Liver (tissue), 8 donors: ENCODE measurements at regions not wholly inside any gene's neighbourhood (a gene's known extent, or its start where the extent isn't known, plus 50 kb on each side); places are given as distances from the start of the nearest gene placed in this dataset.

ENCODE experiments used
- DNase-seq: peaks from one replicate; pipeline ENCODE4 v3.0.0-alpha.2; 2017; ENCODE audit warnings: low spot score
- H3K27ac ChIP-seq, 2 donors: one replicate each; pipeline ENCODE4 v1.7.0; 2013; ENCODE audit warnings: inconsistent platforms in 2 of 2, low read length in 2 of 2, control low read depth in 1 of 2, low read depth in 1 of 2, mild to moderate bottlenecking in 1 of 2
- H3K27me3 ChIP-seq, 4 donors: one replicate each; pipeline versions ENCODE4 v1.6.1 to v1.7.0; 2013; ENCODE audit warnings: low read length in 3 of 4, inconsistent platforms in 1 of 4, mild to moderate bottlenecking in 1 of 4, moderate library complexity in 1 of 4; ENCODE audit not compliant: control insufficient read depth in 4 of 4, insufficient read depth in 4 of 4
- H3K36me3 ChIP-seq, 4 donors: one replicate each; pipeline versions ENCODE4 v1.6.1 to v1.7.0; 2013; ENCODE audit warnings: low read length in 3 of 4, mild to moderate bottlenecking in 3 of 4, low read depth in 1 of 4, moderate library complexity in 1 of 4; ENCODE audit not compliant: control insufficient read depth in 4 of 4, insufficient read depth in 3 of 4
- H3K4me1 ChIP-seq, 4 donors: one replicate each; pipeline versions ENCODE4 v1.6.1 to v1.7.0; 2013; ENCODE audit warnings: low read length in 3 of 4, mild to moderate bottlenecking in 3 of 4, moderate library complexity in 1 of 4; ENCODE audit not compliant: control insufficient read depth in 4 of 4, insufficient read depth in 4 of 4
- H3K4me3 ChIP-seq, 3 donors: one replicate each; pipeline versions ENCODE4 v1.6.1 to v1.7.0; 2013; ENCODE audit warnings: low read length in 3 of 3, control low read depth in 1 of 3, low read depth in 1 of 3, mild to moderate bottlenecking in 1 of 3
- H3K9ac ChIP-seq, 2 donors: one replicate each; pipeline ENCODE4 v1.7.0; 2013; ENCODE audit warnings: low read length in 2 of 2, mild to moderate bottlenecking in 2 of 2, moderate library complexity in 2 of 2, control low read depth in 1 of 2, low read depth in 1 of 2
- H3K9me3 ChIP-seq, 4 donors: one replicate each; pipeline versions ENCODE4 v1.6.1 to v1.7.0; 2013; ENCODE audit warnings: low read length in 3 of 4; ENCODE audit not compliant: control insufficient read depth in 4 of 4
- EGR1 ChIP-seq, 2 donors: IDR thresholded peaks; 2 replicates each; pipeline ENCODE4 v1.6.1; 2016 to 2018; ENCODE audit warnings: antibody characterized with exemption in 2 of 2, low read depth in 2 of 2
- FOXA1 ChIP-seq: IDR thresholded peaks from 2 replicates; pipeline ENCODE4 v1.6.1; 2016; ENCODE audit warnings: antibody characterized with exemption
- GABPA ChIP-seq, 2 donors: IDR thresholded peaks in 1 of 2; conservative IDR thresholded peaks in 1 of 2; 2 replicates each; pipeline ENCODE4 v1.6.1; 2016; ENCODE audit warnings: antibody characterized with exemption in 2 of 2, mild to moderate bottlenecking in 1 of 2, moderate library complexity in 1 of 2
- HNF4G ChIP-seq: IDR thresholded peaks from 2 replicates; pipeline ENCODE4 v1.6.1; 2016; ENCODE audit warnings: antibody characterized with exemption
- JUND ChIP-seq, 2 donors: IDR thresholded peaks; 2 replicates each; pipeline ENCODE4 v1.6.1; 2016; ENCODE audit warnings: antibody characterized with exemption in 2 of 2
- NR2F2 ChIP-seq: IDR thresholded peaks from 2 replicates; pipeline ENCODE4 v1.6.1; 2016; ENCODE audit warnings: antibody characterized with exemption
- RAD21 ChIP-seq, 2 donors: IDR thresholded peaks; 2 replicates each; pipeline ENCODE4 v1.6.1; 2016; ENCODE audit warnings: antibody characterized with exemption in 2 of 2, mild to moderate bottlenecking in 2 of 2
- RXRA ChIP-seq, 2 donors: IDR thresholded peaks; 2 replicates each; pipeline ENCODE4 v1.6.1; 2017 to 2018; ENCODE audit warnings: antibody characterized with exemption in 2 of 2, mild to moderate bottlenecking in 1 of 2
- SP1 ChIP-seq: IDR thresholded peaks from 2 replicates; pipeline ENCODE4 v1.6.1; 2018; ENCODE audit warnings: antibody characterized with exemption, mild to moderate bottlenecking
- TAF1 ChIP-seq: conservative IDR thresholded peaks from 2 replicates; pipeline ENCODE4 v1.6.1; 2016; ENCODE audit warnings: antibody characterized with exemption, mild to moderate bottlenecking
- WGBS: extraction: QIAGEN DNeasy Blood & Tissue Kit; methylation state at CpG from one replicate; pipeline ENCODE4 v1.1.7; 2013; 5-methylcytosine and 5-hydroxymethylcytosine counted together
- TF ChIP-seq, protein P1 (sequence below): IDR thresholded peaks from 2 replicates; pipeline ENCODE4 v1.6.1; 2016; ENCODE audit warnings: antibody characterized with exemption
- TF ChIP-seq, protein P2 (sequence below): IDR thresholded peaks from 2 replicates; pipeline ENCODE4 v1.6.1; 2016; ENCODE audit warnings: antibody characterized with exemption
- TF ChIP-seq, protein P3 (sequence below): fragments of 150-350 bp; IDR thresholded peaks from 2 replicates; pipeline ENCODE4 v1.5.1; 2017; ENCODE audit warnings: improper control_type of control experiment, low read depth, low read length; ENCODE audit not compliant: missing input control
- TF ChIP-seq, protein P4 (sequence below): IDR thresholded peaks from 2 replicates; pipeline ENCODE4 v1.6.1; 2016; ENCODE audit warnings: antibody characterized with exemption
- TF ChIP-seq, protein P5 (sequence below): IDR thresholded peaks from 2 replicates; pipeline ENCODE4 v1.6.1; 2016; ENCODE audit warnings: antibody characterized with exemption, mild to moderate bottlenecking
- donor health status: healthy.
- donor health status: healthy.
- donor health status: healthy.
- donor health status: healthy.
- donor health status: healthy.

DNA sequence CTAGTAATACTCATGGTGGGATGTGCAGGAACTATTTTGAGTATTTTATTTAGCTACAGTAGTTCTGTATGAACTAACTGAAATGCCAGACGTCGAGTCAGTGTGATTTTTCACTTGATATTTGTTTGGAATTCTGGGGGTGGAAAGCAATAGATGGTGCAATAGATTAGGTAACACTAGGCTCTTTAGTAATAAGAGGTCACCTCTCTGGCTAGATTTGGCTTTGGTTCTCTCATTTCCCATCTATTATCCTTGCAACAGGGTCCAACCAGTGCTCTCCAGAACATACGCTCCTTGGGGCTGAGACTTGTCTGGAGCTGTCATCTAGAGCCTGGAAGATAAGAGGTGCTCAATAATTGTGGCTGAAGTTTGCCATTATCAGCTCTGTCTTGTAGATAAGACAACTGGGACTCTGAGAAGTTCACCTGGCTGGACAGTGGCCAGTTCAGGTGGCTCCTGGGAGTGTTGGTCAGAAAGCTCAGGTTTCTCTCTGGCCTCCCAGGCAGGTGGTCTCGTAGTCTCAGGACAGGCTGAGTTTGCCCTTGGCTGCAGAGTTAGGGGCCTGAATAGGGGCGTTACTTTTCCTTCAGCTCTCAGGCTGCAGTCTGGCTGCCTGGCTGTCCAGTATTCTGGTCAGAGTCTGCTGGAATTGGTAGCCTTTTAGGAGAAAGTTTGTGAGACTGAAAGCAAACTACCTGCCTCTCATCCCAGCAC lies 277.5 kb upstream of the RGMA start:
- Histone ChIP-seq H3K27ac (no peak overlapping the region), H3K27me3 (peaks cover 0 to 7% (median 4%) of the 10 kb centered on the region in 4 donors), H3K9ac (no peak overlapping the region), H3K4me1 (peaks cover 0 to 1% (median 0%) of the 10 kb centered on the region in 4 donors), H3K36me3 (no peaks in the 10 kb centered on the region), H3K4me3 (no peak overlapping the region), H3K9me3 (no peaks in the 10 kb centered on the region)
- DNase-seq = no peak
- TF ChIP-seq SP1 (no peak), HNF4G (no peak), FOXA1 (no peak), RAD21 (IDR thresholded peaks at IDR 0.05) (no peak), TAF1 (no peak), RXRA (IDR thresholded peaks at IDR 0.05) (no peak), JUND (IDR thresholded peaks at IDR 0.05) (no peak)
- WGBS = 26% methylated on average over 5 of the region's 5 CpGs

DNA sequence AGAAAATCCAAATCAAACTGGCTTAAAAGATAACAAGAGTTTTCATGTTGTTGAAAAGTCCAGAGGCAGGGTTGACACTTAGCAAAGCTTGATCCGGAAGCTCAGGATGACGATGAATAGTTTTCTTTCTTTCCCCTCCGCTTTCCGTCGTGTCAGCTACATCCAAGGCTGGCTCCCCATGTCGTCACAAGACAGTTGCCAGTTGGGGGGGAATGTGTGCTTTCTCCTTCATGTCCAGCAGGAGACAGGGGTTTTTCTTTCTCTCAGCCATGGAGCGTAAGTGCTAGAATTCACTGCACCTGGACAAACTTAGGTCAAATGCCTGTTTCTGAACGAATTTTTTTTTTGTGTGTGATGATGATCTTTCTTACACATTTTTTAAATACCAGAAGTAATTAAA lies 273.8 kb upstream of the RGMA start:
- Histone ChIP-seq H3K27me3 (peaks cover 0 to 7% (median 4%) of the 10 kb centered on the region in 4 donors), H3K9me3 (no peaks in the 10 kb centered on the region), H3K4me3 (no peak overlapping the region), H3K27ac (no peak overlapping the region), H3K36me3 (no peaks in the 10 kb centered on the region), H3K4me1 (peaks cover 0 to 1% (median 0%) of the 10 kb centered on the region in 4 donors), H3K9ac (no peak overlapping the region)
- TF ChIP-seq NR2F2 = no peak
- TF ChIP-seq RXRA (IDR thresholded peaks at IDR 0.05) = no peak
- TF ChIP-seq HNF4G = no peak
- TF ChIP-seq, protein P1, sequence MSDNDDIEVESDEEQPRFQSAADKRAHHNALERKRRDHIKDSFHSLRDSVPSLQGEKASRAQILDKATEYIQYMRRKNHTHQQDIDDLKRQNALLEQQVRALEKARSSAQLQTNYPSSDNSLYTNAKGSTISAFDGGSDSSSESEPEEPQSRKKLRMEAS = no peak
- TF ChIP-seq EGR1 (IDR thresholded peaks at IDR 0.05; ENCODE audit: low read depth in 2 of 2) = no peak
- TF ChIP-seq, protein P2, sequence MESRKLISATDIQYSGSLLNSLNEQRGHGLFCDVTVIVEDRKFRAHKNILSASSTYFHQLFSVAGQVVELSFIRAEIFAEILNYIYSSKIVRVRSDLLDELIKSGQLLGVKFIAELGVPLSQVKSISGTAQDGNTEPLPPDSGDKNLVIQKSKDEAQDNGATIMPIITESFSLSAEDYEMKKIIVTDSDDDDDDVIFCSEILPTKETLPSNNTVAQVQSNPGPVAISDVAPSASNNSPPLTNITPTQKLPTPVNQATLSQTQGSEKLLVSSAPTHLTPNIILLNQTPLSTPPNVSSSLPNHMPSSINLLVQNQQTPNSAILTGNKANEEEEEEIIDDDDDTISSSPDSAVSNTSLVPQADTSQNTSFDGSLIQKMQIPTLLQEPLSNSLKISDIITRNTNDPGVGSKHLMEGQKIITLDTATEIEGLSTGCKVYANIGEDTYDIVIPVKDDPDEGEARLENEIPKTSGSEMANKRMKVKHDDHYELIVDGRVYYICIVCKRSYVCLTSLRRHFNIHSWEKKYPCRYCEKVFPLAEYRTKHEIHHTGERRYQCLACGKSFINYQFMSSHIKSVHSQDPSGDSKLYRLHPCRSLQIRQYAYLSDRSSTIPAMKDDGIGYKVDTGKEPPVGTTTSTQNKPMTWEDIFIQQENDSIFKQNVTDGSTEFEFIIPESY = no peak
- TF ChIP-seq GABPA (IDR thresholded peaks at IDR 0.05 in 1 of 2, conservative IDR thresholded peaks at IDR 0.05 in 1 of 2) = no peak
- TF ChIP-seq FOXA1 = no peak
- no peak for TF ChIP-seq JUND (IDR thresholded peaks at IDR 0.05)
- DNase-seq = no peak
- 28% methylated on average over 8 of the region's 8 CpGs for WGBS

DNA sequence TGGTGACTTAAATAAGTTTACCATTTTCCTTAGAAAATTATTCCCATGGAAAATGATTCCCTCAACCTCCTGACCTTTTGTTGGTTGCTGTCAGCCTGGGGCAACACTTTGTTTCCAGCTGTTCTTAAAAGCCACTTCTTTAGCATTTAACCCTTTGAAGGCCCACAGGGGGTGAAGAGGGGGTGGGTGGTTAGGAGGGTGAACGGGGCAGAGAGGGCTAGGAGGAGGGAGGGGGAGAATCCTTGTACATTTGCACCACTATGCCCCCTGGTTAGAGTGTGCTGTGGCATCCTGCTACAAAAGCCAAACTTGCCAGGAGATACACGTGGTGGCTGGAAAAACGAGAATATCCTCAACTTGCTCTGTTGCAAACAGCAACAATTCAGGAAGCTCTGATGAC lies 273.2 kb upstream of the RGMA start:
- TF ChIP-seq, protein P1 = no peak
- TF ChIP-seq, protein P3, sequence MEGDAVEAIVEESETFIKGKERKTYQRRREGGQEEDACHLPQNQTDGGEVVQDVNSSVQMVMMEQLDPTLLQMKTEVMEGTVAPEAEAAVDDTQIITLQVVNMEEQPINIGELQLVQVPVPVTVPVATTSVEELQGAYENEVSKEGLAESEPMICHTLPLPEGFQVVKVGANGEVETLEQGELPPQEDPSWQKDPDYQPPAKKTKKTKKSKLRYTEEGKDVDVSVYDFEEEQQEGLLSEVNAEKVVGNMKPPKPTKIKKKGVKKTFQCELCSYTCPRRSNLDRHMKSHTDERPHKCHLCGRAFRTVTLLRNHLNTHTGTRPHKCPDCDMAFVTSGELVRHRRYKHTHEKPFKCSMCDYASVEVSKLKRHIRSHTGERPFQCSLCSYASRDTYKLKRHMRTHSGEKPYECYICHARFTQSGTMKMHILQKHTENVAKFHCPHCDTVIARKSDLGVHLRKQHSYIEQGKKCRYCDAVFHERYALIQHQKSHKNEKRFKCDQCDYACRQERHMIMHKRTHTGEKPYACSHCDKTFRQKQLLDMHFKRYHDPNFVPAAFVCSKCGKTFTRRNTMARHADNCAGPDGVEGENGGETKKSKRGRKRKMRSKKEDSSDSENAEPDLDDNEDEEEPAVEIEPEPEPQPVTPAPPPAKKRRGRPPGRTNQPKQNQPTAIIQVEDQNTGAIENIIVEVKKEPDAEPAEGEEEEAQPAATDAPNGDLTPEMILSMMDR = no peak
- TF ChIP-seq, protein P4, sequence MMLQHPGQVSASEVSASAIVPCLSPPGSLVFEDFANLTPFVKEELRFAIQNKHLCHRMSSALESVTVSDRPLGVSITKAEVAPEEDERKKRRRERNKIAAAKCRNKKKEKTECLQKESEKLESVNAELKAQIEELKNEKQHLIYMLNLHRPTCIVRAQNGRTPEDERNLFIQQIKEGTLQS = no peak
- TF ChIP-seq RAD21 (IDR thresholded peaks at IDR 0.05) (no peak), HNF4G (no peak)
- TF ChIP-seq, protein P5, sequence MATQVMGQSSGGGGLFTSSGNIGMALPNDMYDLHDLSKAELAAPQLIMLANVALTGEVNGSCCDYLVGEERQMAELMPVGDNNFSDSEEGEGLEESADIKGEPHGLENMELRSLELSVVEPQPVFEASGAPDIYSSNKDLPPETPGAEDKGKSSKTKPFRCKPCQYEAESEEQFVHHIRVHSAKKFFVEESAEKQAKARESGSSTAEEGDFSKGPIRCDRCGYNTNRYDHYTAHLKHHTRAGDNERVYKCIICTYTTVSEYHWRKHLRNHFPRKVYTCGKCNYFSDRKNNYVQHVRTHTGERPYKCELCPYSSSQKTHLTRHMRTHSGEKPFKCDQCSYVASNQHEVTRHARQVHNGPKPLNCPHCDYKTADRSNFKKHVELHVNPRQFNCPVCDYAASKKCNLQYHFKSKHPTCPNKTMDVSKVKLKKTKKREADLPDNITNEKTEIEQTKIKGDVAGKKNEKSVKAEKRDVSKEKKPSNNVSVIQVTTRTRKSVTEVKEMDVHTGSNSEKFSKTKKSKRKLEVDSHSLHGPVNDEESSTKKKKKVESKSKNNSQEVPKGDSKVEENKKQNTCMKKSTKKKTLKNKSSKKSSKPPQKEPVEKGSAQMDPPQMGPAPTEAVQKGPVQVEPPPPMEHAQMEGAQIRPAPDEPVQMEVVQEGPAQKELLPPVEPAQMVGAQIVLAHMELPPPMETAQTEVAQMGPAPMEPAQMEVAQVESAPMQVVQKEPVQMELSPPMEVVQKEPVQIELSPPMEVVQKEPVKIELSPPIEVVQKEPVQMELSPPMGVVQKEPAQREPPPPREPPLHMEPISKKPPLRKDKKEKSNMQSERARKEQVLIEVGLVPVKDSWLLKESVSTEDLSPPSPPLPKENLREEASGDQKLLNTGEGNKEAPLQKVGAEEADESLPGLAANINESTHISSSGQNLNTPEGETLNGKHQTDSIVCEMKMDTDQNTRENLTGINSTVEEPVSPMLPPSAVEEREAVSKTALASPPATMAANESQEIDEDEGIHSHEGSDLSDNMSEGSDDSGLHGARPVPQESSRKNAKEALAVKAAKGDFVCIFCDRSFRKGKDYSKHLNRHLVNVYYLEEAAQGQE = no peak
- Histone ChIP-seq H3K27me3 (peaks cover 0 to 7% (median 4%) of the 10 kb centered on the region in 4 donors), H3K27ac (no peak overlapping the region), H3K9me3 (no peaks in the 10 kb centered on the region), H3K36me3 (no peaks in the 10 kb centered on the region), H3K4me3 (no peak overlapping the region), H3K4me1 (peaks cover 0 to 1% (median 0%) of the 10 kb centered on the region in 4 donors), H3K9ac (no peak overlapping the region)
- no peak for DNase-seq
- WGBS = 9% methylated on average over 3 of the region's 3 CpGs
